Mucosa of stomach (tissue), 1 donor: ENCODE measurements at regions not wholly inside any gene's neighbourhood (a gene's known extent, or its start where the extent isn't known, plus 50 kb on each side); places are given as distances from the start of the nearest gene placed in this dataset.

Experiments used
- H3K27me3 ChIP-seq: one replicate; pipeline ENCODE4 v1.7.0; 2013; ENCODE audit warnings: mild to moderate bottlenecking, low read length; ENCODE audit not compliant: control insufficient read depth, insufficient read depth
- H3K36me3 ChIP-seq: one replicate; pipeline ENCODE4 v1.7.0; 2013; ENCODE audit warnings: low read length; ENCODE audit not compliant: control insufficient read depth, insufficient read depth
- H3K4me1 ChIP-seq: one replicate; pipeline ENCODE4 v1.7.0; 2013; ENCODE audit warnings: mild to moderate bottlenecking, low read length; ENCODE audit not compliant: control insufficient read depth, insufficient read depth
- H3K4me3 ChIP-seq: one replicate; pipeline ENCODE4 v1.7.0; 2013; ENCODE audit warnings: low read length
- H3K9ac ChIP-seq: one replicate; pipeline ENCODE4 v1.7.0; 2013; ENCODE audit warnings: mild to moderate bottlenecking, low read length, moderate library complexity
- H3K9me3 ChIP-seq: one replicate; pipeline ENCODE4 v1.7.0; 2013; ENCODE audit warnings: mild to moderate bottlenecking, low read length, moderate library complexity; ENCODE audit not compliant: control insufficient read depth
- donor health status: Pancreatic carcinoma.

DNA sequence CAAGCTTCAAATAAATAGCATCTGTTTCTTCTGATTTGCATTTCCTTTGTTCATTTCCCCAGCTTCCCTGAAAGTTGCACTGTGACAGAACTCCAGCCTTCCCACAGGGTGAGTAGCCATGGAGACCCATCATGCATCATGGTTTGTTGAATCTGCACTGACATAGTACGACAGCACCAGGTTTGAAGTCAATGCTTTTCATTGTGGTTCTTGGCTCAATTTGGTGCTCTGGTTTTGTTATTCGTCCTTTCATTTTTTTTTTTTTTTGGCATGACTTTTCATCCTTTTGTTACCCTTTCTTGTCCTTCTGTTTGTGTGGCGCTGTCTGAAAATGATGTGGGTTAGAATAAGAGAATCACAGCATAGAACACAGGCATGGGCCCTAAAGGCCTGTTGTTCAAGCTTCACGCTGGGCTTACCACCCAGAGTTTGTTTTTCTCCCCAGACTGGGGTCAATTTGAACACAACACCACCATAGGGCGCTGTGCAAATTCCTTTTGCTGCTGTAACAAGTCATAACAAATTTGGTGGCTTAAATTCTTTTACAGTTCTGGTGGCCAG, 206.2 kb upstream of the CDH10 start:
- H3K4me1 ChIP-seq: no peaks in the 10 kb centered on the region
- H3K36me3 ChIP-seq: no peaks in the 10 kb centered on the region
- no peaks in the 10 kb centered on the region for H3K9me3 ChIP-seq
- H3K27me3 ChIP-seq: no peaks in the 10 kb centered on the region
- no peak overlapping the region for H3K4me3 ChIP-seq
- H3K9ac ChIP-seq: no peak overlapping the region

DNA sequence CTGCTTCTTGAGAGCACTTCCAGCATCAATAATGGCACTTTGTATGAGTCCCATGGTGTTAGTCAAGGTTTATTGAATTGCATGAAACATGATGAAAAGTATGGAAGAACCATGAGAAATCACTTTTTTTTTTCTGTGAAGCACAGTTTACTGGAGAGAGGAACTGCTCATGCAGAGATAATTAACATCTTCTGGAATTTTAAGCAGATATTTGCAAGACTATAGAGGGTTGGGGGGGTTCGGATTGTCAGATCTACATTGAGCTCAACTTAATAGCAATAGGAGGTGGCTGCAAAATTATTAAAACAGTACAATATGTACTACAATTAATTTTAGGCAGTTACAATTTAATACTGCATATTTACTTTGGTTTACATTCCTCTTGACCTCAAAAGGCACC, 204.4 kb upstream of the CDH10 start:
- Histone ChIP-seq H3K9me3 (no peaks in the 10 kb centered on the region), H3K27me3 (no peaks in the 10 kb centered on the region), H3K4me3 (no peak overlapping the region), H3K4me1 (no peaks in the 10 kb centered on the region), H3K36me3 (no peaks in the 10 kb centered on the region), H3K9ac (no peak overlapping the region)

DNA sequence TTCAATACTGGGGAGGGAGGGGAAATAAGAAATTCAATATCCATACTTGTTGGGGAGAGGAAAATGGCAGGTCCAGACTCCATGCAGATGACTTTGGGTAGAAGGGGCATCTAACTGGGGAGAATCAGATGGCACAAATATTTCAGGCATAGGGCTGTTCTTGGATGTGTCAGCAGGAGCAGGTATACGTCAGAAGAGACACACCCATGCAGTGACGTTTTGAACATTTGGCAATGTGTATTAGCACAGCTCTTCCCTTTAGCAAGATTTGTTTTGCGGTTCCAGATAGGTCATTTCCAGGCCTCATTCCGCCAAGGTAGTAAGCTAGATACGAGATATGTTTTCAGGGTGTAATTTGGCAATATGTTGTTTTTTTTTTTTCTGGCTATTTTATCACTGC, 187.2 kb upstream of the CDH10 start:
- Histone ChIP-seq H3K4me1 (no peaks in the 10 kb centered on the region), H3K4me3 (no peak overlapping the region), H3K27me3 (no peaks in the 10 kb centered on the region), H3K36me3 (no peaks in the 10 kb centered on the region), H3K9ac (no peak overlapping the region), H3K9me3 (no peaks in the 10 kb centered on the region)

DNA sequence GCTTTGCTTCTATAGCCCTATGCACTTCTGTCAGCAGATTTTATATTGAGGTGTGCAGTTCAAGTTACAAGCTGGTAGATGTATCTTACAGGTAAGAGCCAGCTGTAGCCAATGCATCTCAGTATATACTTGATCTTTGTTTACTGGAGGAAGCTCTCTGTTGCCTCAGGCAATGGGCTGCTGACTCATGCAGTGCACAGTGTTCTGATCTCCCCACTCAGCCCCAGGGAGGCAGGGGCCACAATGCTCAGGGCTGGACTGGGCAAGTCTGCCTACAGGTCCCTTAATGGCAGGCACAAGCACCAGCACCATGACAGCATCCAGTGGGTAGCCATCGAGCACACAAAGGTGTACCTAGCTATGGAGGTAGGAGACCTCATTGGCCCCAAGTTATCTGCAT, 178.8 kb upstream of the CDH10 start:
- Histone ChIP-seq H3K36me3 (no peaks in the 10 kb centered on the region), H3K4me3 (no peak overlapping the region), H3K4me1 (no peaks in the 10 kb centered on the region), H3K9me3 (no peaks in the 10 kb centered on the region), H3K27me3 (no peaks in the 10 kb centered on the region), H3K9ac (no peak overlapping the region)

DNA sequence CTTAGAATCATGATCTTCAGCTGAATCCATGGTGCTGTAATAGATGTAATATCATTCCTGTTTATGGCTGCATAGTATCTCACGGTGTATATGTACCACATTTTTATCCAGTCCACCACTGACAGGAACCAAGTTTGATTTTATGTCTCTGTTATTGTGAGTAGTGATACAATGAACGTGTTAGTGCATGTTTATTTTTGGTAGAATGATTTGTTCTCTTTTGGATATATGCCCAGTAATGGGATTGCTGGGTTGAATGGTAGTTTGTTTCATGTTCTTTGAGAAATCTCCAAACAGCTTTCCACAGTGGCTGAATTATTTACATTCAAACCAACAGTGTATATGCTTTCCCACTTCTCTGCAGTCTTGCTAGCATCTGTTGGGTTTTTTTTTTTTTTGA, 175.1 kb upstream of the CDH10 start:
- Histone ChIP-seq H3K4me3 (no peak overlapping the region), H3K27me3 (no peaks in the 10 kb centered on the region), H3K9ac (no peak overlapping the region), H3K9me3 (no peaks in the 10 kb centered on the region), H3K36me3 (no peaks in the 10 kb centered on the region), H3K4me1 (no peaks in the 10 kb centered on the region)

DNA sequence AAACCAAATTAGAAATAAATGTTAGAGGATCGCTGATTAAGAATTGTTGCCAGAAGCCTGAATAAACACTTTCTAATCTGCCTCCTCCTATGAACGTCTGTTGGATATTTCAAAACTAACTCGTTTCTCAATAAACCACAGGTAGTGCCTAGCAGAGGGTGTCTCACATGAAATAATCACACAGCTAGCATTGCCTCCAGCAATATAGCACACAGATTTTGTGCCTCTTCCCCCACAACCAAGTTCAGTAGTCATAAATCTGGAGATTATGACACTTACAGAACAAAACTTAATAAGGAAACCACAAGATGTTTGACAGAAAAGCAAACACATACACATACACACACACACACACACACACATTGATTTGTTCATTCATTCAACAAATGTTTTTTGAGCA, 173.2 kb upstream of the CDH10 start:
- Histone ChIP-seq H3K4me1 (no peaks in the 10 kb centered on the region), H3K36me3 (no peaks in the 10 kb centered on the region), H3K9ac (no peak overlapping the region), H3K4me3 (no peak overlapping the region), H3K9me3 (no peaks in the 10 kb centered on the region), H3K27me3 (no peaks in the 10 kb centered on the region)

DNA sequence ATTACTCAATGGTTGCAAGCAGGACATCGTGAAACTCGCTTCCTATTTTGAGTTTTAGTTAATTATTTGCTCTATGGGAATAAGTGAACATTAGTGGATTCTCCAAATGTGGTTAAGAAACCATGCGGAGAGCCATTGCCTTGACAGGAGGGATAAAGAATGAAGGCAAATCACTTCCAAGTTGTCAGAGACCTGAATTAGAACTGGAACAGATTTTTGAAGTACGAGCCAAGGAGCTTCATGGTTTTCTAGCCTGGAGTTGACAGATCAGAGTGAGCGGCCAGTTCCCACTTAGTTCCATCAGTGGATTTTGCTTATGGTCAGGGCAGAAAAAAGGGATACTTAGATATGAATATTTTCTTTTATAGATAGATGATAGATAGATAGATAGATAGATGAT, 171.4 kb upstream of the CDH10 start:
- Histone ChIP-seq H3K9ac (no peak overlapping the region), H3K9me3 (no peaks in the 10 kb centered on the region), H3K4me1 (no peaks in the 10 kb centered on the region), H3K27me3 (no peaks in the 10 kb centered on the region), H3K4me3 (no peak overlapping the region), H3K36me3 (no peaks in the 10 kb centered on the region)

DNA sequence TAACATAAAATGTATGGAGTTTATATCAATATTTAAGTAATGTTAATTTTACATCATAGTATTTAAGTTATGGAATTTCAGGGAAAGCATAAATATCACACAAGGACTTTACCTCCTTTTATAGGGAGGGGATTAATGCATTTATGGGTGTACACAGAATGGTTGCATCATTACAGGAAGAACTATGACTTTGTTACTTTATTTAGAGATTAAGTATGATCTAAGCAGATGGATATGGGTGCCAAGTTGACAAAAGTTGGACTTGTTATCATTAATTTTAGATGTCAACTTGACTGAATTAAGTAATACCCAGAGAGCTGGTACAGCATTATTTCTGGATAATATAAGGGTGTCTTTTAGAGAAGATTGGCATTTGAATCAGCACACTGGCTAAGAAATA, 160.5 kb upstream of the CDH10 start:
- H3K4me1 ChIP-seq: no peaks in the 10 kb centered on the region
- no peak overlapping the region for H3K4me3 ChIP-seq
- H3K9ac ChIP-seq: no peak overlapping the region
- H3K27me3 ChIP-seq: no peaks in the 10 kb centered on the region
- no peaks in the 10 kb centered on the region for H3K36me3 ChIP-seq
- H3K9me3 ChIP-seq: no peaks in the 10 kb centered on the region

DNA sequence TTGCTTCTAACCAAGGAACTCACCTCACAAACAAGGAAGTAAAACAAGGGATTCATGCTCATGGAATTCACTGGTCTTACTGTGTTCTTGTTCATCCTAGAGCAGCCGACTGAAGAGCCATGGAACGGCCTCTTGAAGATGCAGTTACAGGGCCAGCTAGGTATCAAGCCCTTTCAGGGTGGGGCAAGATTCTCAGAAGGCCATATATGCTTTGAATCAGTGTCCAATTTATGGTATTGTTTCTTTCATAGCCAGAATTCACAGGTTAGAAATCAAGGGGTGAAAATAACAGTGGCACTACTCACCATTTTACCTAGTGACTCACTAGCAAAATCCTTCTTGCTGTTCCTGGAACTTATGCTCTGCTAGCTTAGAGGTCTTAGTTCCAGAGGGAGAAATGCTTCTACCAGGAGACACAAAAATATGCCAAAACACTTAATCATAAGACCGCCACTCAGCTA, 159.5 kb upstream of the CDH10 start:
- Histone ChIP-seq H3K4me3 (no peak overlapping the region), H3K4me1 (no peaks in the 10 kb centered on the region), H3K9ac (no peak overlapping the region), H3K36me3 (no peaks in the 10 kb centered on the region), H3K9me3 (no peaks in the 10 kb centered on the region), H3K27me3 (no peaks in the 10 kb centered on the region)

DNA sequence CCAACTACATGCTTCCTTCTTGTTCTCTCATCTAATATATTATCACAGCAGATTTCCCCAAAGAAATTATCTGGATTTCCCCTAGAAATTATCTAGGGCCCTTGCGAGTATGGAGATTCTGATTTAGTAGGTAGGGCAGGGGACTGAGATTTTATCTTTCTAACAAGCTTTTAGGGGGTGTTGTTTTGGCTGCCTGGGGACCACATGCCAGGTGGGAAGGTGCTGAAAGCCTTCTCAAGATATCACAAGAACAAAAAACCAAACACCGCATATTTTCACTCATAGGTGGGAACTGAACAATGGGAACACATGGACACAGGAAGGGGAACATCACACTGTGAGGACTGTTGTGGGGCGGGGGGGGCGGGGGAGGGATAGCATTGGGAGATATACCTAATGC, 146.5 kb upstream of the CDH10 start:
- no peaks in the 10 kb centered on the region for H3K4me1 ChIP-seq
- no peaks in the 10 kb centered on the region for H3K36me3 ChIP-seq
- H3K27me3 ChIP-seq: no peaks in the 10 kb centered on the region
- no peak overlapping the region for H3K4me3 ChIP-seq
- no peaks in the 10 kb centered on the region for H3K9me3 ChIP-seq
- H3K9ac ChIP-seq: no peak overlapping the region

DNA sequence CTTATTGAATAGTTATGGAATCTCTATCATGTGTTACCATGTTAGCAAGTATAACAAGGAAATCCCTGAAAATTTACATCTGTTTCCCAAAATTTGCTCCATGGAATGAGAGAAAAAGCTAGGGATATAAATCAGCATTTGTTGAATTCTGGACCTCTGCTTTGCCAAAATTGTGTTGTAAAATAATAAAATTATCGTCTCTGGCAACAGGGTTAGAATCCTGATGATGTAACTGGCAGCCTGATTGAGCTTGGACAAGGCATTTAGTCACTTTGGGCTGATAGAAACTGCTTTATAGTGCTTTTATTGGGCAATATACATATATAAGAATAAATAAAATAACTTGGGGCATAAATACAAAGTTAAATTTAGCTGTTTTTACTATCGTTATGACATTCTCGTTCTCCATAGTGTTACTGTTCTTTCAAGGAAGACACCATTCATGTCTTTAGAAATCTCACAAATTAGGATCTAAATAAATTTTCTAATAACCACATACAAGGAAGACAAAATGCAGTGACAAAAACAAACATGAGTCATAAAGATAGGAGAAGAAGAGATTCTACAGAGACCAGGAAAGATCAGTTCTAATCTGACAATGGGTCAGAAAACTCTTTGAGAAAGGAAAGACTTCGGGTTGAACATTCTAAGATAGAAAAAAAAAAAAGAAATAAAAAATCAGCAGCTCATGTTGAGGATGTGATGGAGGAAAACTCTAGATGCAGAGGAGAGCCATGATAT, 145.0 kb upstream of the CDH10 start:
- Histone ChIP-seq H3K9me3 (no peaks in the 10 kb centered on the region), H3K36me3 (no peaks in the 10 kb centered on the region), H3K4me3 (no peak overlapping the region), H3K9ac (no peak overlapping the region), H3K4me1 (no peaks in the 10 kb centered on the region), H3K27me3 (no peaks in the 10 kb centered on the region)

DNA sequence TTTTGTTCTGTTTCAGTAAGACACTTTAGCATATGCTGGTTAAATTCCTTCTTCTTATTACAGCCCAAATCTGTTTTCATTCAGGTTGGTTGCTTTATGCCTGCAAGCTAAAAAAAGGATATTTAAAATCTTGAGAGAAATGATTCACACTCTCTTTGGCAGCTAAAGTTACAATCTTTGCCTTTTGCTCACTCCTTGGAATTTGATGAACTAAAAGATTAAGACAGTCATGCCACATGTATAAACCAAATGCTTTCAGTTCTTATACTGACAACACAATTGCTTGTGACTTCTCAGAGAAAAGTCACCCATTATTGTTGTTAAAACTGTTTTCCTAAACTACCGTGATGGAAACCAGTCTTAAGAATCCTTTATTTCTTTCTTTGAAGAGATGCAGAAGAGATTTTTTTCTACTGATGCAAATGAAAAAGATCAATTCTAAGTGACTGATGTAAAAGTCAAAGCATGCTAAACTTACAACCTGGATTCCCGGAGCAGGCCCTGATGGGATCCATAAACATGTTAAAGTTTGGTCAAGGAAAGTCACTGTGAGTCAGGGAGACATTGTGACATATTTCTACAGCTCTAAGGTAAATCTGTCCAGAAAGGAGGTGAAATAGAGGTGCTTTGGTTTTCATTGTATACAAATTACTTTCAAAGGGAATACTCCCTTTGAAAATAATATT, 144.2 kb upstream of the CDH10 start:
- Histone ChIP-seq H3K4me3 (no peak overlapping the region), H3K9me3 (no peaks in the 10 kb centered on the region), H3K27me3 (no peaks in the 10 kb centered on the region), H3K4me1 (no peaks in the 10 kb centered on the region), H3K36me3 (no peaks in the 10 kb centered on the region), H3K9ac (no peak overlapping the region)
